Left renal cortex interstitium (tissue), 4 donors: ENCODE measurements at regions not wholly inside any gene's neighbourhood (a gene's known extent, or its start where the extent isn't known, plus 50 kb on each side); places are given as distances from the start of the nearest gene placed in this dataset.
A peak's percentile ranks its signal among the peaks of the same experiment; 100 is the strongest.

Source experiments
- DNase-seq, 4 donors: peaks; one replicate each; pipeline ENCODE4 v3.0.0-alpha.2; 2013; ENCODE audit warnings: low read depth in 4 of 4, low spot score in 2 of 4, missing footprints in 1 of 4

- no peak for DNase-seq
Measured at GRCh38 chr6:95240514-95240913, 336.8 kb upstream of the MANEA start.

DNA sequence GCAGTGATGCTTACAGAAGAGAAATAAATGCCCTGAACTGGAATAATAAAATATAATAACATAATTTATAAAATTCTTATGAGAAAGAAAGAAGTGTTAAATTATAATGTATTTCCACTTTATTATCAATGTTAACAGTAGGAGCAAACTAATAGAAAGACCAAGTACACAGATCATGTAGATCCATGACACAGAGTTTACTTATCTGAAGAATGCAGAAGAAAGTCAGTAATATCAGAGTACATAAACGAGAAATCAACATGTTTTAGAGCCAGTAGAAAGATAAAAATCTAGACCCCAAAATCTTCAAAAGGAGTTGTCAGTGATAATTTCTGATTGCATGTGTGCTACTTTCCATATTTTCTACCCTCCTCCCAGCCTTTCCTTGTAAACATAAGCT lies 334.8 kb upstream of the MANEA start:
- DNase-seq = no peak

DNA sequence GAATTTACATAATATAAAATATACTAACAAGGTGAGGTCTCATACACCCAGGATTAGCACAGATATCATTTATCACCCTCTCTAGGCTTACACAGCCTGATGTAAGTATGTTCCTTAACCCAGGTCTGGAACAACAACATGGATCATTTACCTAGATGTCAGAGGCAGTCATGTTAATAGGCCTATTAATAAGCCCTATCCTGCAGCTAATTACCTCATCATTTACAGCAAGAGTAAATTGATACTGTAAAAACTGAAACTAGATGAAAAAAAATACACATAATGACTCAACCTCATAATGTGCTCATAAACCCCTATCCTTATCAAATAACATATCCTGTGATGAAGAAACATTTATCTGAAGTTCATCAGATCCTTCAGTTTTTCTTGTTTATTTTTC lies 334.3 kb upstream of the MANEA start:
- DNase-seq = no peak

GRCh38 chr6:95244751-95245150 lies 332.6 kb upstream of the MANEA start:
- no peak for DNase-seq

GRCh38 chr6:95248499-95248898 lies 328.8 kb upstream of the MANEA start:
- DNase-seq = no peak

DNA sequence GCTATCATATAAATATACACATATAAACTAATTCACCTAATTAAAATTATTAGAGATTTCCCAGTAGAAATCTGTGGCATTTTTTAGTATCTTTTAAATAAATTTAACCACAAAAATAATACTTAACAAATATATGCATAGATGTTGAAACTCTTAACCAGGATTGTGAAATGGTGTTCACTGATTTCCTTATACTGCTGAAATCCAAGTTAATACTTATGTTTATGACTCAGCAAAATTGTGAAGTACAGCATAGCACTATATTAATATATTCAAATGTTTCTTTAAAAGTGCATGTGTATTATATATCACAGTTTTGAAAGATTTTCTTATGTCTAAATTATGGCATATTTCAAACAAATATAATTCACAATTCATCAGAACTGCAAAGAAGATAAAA lies 328.2 kb upstream of the MANEA start:
- DNase-seq = no peak

GRCh38 chr6:95249661-95250060 lies 327.7 kb upstream of the MANEA start:
- no peak for DNase-seq

- no peak for DNase-seq
Measured at GRCh38 chr6:95263840-95264239, 313.5 kb upstream of the MANEA start.

DNA sequence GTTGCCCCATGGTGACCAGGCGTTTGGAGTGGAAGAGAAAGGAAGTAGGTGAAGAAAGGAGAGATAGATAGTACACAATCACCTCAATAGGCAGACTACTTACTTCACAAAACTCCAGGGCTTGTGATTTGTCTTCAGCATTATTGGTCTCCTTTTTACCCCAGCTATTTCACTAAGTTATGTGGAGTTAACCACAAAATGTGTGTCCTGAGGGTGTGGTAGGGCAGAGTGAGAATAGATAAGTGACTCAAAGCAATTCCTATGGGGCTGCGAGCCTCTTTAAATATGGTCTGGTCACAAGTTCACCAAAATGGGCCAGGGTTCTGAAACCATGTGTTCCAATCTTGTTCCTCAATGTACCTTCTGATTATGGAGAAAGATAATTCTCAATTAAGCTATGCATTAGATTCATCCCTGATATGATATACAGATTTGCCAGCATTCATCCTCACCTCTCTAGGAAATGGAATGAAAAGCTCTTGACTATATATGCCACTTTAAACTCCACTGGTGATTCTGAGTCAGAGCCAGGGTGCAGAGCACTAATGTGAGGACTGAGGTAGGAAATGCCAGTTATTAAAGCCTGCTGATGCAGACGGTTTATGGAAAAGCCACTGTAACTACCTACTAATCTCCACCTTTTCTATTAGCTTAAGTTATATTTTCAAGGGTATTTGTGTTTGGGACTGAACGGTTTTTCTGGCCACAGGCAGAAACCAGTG lies 310.6 kb upstream of the MANEA start:
- no peak for DNase-seq

DNA sequence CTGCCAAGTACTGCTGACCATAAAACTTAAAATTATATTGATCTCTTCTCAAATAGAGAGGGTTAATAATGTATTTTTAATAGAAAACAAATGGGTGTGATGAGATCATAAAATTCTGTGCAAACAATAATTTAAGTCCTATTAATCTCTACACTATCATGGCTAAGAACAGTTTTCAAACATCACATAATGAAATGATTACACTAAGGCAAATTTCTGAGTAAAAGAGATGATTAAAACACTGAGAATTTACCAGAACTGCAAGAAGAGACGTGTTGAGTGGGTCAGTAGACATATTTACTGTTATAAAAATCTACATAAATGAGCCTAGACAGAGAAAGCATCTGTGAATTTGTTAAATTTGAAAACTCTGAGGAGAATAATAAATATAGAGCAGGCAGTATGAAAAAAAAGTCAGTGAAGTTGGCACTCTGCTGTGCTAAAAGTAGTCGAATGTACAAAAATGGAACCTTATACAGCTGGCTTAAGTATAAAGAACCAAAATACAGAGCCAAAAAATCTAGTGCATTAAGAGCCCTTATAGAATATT lies 302.6 kb upstream of the MANEA start:
- no peak for DNase-seq

GRCh38 chr6:95279616-95280015 lies 297.7 kb upstream of the MANEA start:
- DNase-seq = no peak

GRCh38 chr6:95280686-95281273 lies 296.6 kb upstream of the MANEA start:
- DNase-seq = peak in 1 of 4 donors; percentile 2

DNA sequence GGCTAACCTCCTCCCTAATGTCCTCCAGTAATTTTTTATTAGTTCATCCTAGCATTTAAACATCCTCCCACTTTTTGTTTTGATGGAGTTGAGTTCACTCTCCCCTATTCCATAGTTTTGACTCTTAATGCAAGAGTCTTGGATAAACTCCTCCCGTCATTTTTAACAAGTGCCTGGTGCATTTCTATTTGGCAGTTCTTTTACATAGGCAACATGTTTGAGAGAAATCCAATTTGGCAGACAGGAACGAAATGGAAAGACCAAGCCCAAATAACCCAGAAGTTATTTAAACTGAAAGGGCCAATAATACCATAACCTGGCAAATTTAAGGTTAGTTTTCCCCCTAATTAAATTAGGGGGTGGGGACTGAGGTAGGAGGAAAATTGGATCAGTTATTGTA lies 291.5 kb upstream of the MANEA start:
- no peak for DNase-seq

DNA sequence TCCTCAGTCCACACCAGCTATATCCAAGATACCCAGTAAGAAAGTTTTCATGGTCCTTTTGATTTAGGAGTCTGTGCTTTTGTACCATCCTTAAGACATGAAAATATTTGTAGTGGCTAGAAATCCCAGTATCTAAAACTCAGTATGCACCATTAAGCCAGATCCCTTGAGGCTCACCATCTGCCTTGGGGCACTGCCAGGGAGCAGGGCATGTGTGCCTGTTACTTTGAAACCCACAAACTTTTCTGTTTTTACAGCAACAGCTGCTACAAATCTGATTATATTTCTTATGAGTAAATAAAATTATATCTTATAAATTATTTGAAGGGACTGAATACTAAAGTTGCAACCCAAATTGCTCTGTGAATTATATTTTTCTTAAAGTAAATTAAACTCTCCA lies 290.5 kb upstream of the MANEA start:
- DNase-seq = no peak

DNA sequence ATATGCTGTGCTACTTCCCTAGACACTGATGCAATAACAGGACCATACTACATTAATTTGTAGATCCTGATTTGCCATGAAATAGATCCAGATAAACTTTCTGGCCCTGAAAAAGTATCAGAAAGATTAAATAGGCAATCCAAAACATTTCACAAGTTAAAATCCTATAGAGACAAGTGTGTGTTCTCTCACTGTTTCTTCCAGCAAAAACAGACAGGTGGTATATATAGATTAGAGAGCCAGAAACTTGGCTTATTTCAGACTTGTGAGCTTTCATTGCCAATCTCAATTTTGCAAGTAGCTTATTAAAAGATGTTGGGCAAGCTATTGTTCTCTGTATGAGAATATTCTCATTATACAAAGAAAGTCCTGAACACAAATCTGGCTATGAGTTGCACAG lies 289.1 kb upstream of the MANEA start:
- DNase-seq = no peak

DNA sequence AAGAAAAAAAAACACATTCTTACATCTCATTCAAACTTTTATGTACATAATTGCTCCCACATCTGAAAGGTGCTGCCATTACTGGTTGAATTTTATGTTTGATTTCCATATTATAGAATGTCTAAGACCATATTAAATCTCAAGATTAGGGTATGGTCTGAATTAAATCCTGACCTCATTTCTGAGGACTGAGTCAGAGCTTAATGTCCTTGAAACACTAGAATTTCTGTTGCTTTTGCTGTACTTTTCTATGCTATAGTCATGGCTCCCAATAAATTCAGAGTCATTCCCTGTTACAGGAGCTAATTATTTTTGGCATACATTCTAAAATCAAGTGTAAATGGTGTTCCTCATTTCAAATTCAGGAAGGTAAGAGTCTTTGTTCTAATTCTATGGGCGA lies 285.3 kb upstream of the MANEA start:
- no peak for DNase-seq

GRCh38 chr6:95293257-95293656 lies 284.1 kb upstream of the MANEA start:
- DNase-seq = no peak

DNA sequence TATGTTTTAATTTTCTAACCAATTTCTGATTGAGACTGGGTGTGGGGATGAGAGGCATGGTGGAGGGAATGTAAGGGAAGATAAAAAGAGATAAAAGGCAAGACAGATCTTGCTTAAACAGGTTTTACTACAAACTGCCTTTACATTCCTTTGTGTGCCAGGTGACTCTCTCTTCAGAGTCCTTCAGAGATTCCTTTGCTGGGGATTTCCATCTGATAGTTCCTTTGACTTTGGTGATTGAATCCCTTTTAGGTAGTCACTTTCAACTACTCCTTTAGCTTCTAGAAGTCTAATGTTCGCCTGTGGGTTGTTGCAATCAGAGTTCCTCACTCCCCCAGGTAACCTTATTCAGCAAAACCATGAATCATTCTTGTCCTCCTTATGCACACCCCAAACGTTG lies 283.3 kb upstream of the MANEA start:
- no peak for DNase-seq

DNA sequence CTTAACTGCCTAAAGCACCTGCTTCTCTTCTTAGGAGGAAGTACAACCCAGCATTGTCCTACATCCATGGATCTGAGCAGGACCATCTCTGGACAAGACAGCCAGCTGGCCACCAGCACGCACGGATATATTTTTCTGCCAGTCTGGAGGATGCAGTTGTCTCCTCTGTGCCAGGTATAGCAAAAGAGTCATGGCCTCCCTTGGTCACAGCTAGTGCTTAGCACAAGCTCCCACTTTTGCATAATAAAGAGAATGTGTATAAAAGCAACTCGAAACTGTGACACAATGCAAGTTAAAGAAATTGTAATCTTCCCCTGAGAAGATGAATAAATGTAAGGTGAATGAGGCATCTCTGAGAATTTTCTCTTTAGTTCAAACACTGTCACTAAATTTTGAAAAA lies 267.8 kb upstream of the MANEA start:
- DNase-seq = no peak

DNA sequence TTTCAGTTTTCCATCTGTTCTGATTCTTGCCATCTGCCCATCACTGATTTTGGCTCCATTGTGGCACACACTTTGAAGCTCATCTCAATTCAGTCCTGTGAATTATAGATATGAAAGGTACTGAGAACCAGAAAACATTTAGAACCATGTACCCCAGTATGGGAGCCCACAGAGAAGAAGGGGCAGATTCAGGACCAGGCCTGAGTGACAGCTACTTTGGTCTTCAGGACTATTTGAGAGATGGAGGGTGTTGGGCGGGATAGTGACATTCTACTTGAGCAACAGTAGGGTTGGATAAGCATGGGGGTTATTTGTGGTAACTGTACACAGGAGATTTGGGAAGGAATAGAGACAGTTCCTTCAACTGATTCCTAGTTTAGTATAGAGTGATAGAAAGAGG lies 259.2 kb upstream of the MANEA start:
- DNase-seq = no peak

- DNase-seq = no peak
Measured at GRCh38 chr6:95321126-95321525, 256.2 kb upstream of the MANEA start.

DNA sequence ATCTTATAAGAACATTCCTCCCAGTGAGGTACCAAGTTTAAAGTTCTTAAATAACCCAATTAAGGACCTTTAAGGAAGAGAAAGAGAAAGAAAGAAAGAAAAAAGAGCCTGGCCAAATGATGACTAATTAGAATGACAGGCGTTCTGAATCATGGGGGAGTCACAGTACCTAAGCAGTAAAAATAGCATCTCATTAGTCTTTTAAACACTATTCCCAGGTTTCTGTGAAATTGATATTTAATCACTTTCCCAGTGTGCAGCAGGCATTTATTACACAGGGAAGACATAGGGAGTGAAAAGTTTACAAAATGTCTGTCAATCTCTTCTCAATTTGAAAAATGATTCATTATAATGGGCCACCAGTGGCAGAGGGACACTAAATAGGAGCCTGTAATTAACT lies 251.4 kb upstream of the MANEA start:
- DNase-seq = no peak

DNA sequence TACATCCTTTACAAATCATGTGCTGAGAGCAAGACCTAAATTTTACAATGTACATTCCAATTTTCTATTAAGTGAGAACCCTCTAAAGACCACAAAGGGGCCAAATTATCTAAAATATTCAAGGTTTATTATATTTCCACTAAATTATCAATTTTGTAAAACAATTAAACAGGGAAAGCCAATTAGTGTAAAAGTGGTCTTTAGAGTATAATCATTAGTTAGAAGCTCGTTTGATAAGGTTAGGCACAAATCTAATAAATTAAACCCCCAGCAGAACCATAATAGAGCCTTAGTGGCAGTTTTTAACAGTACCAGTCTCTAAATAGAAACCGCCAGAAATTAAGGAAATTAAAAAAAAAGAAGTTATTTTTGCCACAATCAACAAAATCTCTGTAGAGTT lies 249.1 kb upstream of the MANEA start:
- no peak for DNase-seq
